Testis (tissue), 2 donors: ENCODE measurements at regions not wholly inside any gene's neighbourhood (a gene's known extent, or its start where the extent isn't known, plus 50 kb on each side); places are given as distances from the start of the nearest gene placed in this dataset.

Experiments used
- DNase-seq: peaks from one replicate; pipeline ENCODE4 v3.0.0-alpha.2; 2019
- H3K27ac ChIP-seq, 2 donors: fragments of 200-600 bp; sonication (generic); one replicate each; pipeline ENCODE4 v1.5.1; 2019
- H3K27me3 ChIP-seq: fragments of 200-600 bp; sonication (generic); one replicate; pipeline ENCODE4 v1.5.1; 2019
- H3K36me3 ChIP-seq: fragments of 200-600 bp; sonication (generic); one replicate; pipeline ENCODE4 v1.5.1; 2017; ENCODE audit warnings: low read depth; ENCODE audit errors: missing control alignments
- H3K4me1 ChIP-seq: fragments of 200-600 bp; sonication (generic); one replicate; pipeline ENCODE4 v1.5.1; 2019
- H3K4me3 ChIP-seq, 2 donors: fragments of 200-600 bp; sonication (generic); one replicate each; pipeline ENCODE4 v1.5.1; 2017 to 2019
- H3K9me3 ChIP-seq: fragments of 200-600 bp; sonication (generic); one replicate; pipeline ENCODE4 v1.5.1; 2017
- POLR2A ChIP-seq: fragments of 450-650 bp; IDR thresholded peaks from one replicate; pipeline ENCODE4 v1.6.1; 2017; ENCODE audit warnings: antibody characterized with exemption, mild to moderate bottlenecking, moderate library complexity
- WGBS, 2 donors: methylation state at CpG; one replicate each; pipeline ENCODE4 v1.1.5; 2018; 5-methylcytosine and 5-hydroxymethylcytosine counted together
- intact Hi-C: fragments of 100-400 bp; cut with DNase I; formaldehyde crosslinking; loops from one replicate; pipeline ENCODE4 v1.15.1; 2023; ENCODE audit warnings: low total_unique reads
- TF ChIP-seq, protein P1 (sequence below), 3 experiments: fragments of 450-650 bp in 2 of 3; fragments of 200-600 bp in 1 of 3; sonication (generic) in 1 of 3; IDR thresholded peaks; one replicate each; pipeline ENCODE4 v1.5.1; 2016 to 2019; ENCODE audit warnings: antibody characterized with exemption in 3 of 3, mild to moderate bottlenecking in 2 of 3, moderate library complexity in 1 of 3

DNA sequence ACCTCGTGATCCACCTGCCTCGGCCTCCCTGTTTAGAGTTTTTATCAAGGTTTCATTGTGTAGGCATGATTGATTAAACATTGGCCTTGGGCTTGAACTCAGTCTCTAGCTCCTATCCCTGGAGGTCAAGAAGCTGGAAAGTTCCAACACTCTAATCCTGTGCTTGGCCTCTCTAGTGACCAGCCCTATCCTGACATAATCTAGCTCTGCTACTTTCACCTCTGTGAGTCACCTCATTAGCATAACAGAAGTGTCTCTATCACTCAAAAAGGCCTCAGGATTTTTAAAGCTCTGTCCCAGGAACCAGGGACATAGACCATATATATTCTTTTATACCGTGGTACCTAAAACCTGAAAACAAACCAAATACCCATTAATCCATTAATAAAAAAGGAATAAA is 377.5 kb downstream of the CENPC start:
- H3K4me3 ChIP-seq, result no peak overlapping the region
- TF ChIP-seq POLR2A, result no peak
- TF ChIP-seq, protein P1, sequence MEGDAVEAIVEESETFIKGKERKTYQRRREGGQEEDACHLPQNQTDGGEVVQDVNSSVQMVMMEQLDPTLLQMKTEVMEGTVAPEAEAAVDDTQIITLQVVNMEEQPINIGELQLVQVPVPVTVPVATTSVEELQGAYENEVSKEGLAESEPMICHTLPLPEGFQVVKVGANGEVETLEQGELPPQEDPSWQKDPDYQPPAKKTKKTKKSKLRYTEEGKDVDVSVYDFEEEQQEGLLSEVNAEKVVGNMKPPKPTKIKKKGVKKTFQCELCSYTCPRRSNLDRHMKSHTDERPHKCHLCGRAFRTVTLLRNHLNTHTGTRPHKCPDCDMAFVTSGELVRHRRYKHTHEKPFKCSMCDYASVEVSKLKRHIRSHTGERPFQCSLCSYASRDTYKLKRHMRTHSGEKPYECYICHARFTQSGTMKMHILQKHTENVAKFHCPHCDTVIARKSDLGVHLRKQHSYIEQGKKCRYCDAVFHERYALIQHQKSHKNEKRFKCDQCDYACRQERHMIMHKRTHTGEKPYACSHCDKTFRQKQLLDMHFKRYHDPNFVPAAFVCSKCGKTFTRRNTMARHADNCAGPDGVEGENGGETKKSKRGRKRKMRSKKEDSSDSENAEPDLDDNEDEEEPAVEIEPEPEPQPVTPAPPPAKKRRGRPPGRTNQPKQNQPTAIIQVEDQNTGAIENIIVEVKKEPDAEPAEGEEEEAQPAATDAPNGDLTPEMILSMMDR (IDR thresholded peaks at IDR 0.05), result no peak
- H3K9me3 ChIP-seq, result no peaks in the 10 kb centered on the region
- no peak for DNase-seq
- H3K27me3 ChIP-seq, result no peaks in the 10 kb centered on the region
- WGBS, 2 donors, result 86 to 94% methylated on average over 3 of the region's 3 CpGs
- no peaks in the 10 kb centered on the region for H3K36me3 ChIP-seq
- no peaks in the 10 kb centered on the region for H3K4me1 ChIP-seq
- intact Hi-C loops, result no loop called here
- H3K27ac ChIP-seq, result no peak overlapping the region

DNA sequence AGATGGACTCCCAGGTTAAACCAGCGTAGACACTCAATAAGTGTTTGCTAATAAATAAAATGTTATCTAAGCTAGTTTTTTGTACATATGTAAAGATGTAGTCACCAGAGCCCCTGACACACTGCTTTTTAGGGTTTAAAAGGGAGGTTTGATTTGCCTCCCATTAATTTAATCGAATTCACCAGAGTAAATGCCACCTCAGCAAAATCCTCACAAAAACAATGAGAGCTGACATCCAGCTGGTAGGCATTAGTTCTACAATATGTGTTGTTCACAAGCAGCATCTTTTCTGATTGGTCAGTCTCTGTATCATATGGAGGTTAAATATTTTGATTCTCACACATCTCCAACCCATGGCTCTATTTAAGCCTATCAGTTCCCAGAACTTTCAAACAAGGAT is 382.6 kb downstream of the CENPC start:
- H3K36me3 ChIP-seq, result no peaks in the 10 kb centered on the region
- 92 to 93% methylated on average over 2 of the region's 2 CpGs for WGBS, 2 donors
- no peaks in the 10 kb centered on the region for H3K9me3 ChIP-seq
- no peaks in the 10 kb centered on the region for H3K27me3 ChIP-seq
- H3K4me3 ChIP-seq, result no peak overlapping the region
- H3K4me1 ChIP-seq, result no peaks in the 10 kb centered on the region
- no peak for TF ChIP-seq POLR2A
- intact Hi-C loops, result no loop called here
- DNase-seq, result no peak
- H3K27ac ChIP-seq, result no peak overlapping the region

DNA sequence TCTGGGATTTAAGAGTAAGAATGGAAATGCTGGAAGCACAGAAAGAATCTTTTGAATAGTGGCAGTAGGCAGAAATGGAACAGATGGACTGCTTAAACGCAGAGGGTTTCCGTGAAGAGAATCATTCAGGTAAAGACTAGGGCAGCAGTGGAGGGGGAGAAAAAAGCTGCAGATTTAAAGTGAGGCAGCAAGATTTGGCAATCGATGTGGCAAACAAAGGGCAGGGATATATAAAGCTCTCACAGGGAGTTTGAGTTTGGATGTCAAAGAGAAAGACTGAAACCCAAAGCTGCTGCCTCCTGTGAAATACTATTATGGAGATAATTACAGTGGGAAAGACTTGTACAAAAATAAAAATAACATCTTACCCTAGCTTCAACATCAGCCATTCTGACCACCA is 384.0 kb downstream of the CENPC start:
- TF ChIP-seq POLR2A, result no peak
- TF ChIP-seq, protein P1 (IDR thresholded peaks at IDR 0.05), result no peak
- no peak for DNase-seq
- WGBS, 2 donors, result 75 to 84% methylated on average over 3 of the region's 3 CpGs
- Histone ChIP-seq H3K9me3 (no peaks in the 10 kb centered on the region), H3K4me1 (no peaks in the 10 kb centered on the region), H3K36me3 (no peaks in the 10 kb centered on the region), H3K27me3 (no peaks in the 10 kb centered on the region), H3K4me3 (no peak overlapping the region), H3K27ac (no peak overlapping the region)
- intact Hi-C loops, result no loop called here

DNA sequence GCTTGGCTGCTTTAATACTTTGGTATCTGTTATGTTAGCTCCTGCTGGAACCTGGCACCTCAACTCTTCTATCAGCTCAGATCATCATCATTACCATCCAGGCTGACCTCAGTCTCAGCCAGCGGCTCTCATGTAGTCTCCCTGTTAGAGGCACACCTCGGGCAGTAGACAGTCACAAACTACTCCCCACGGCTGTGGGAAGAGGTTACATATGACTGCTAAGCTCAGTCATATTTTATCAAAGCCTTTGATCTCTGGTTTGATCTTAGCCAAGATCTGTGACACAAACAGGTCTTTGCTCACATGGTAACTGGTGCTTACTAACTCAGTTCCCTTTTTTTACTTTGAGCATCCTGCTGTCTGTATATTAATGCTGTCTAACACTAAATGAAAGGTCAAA is 384.9 kb downstream of the CENPC start:
- no peaks in the 10 kb centered on the region for H3K36me3 ChIP-seq
- DNase-seq, result no peak
- 52 to 65% methylated on average over 3 of the region's 3 CpGs for WGBS, 2 donors
- TF ChIP-seq, protein P1 (IDR thresholded peaks at IDR 0.05), result no peak
- no peak for TF ChIP-seq POLR2A
- intact Hi-C loops, result no loop called here
- no peak overlapping the region for H3K4me3 ChIP-seq
- no peaks in the 10 kb centered on the region for H3K27me3 ChIP-seq
- H3K9me3 ChIP-seq, result no peaks in the 10 kb centered on the region
- no peaks in the 10 kb centered on the region for H3K4me1 ChIP-seq
- no peak overlapping the region for H3K27ac ChIP-seq

DNA sequence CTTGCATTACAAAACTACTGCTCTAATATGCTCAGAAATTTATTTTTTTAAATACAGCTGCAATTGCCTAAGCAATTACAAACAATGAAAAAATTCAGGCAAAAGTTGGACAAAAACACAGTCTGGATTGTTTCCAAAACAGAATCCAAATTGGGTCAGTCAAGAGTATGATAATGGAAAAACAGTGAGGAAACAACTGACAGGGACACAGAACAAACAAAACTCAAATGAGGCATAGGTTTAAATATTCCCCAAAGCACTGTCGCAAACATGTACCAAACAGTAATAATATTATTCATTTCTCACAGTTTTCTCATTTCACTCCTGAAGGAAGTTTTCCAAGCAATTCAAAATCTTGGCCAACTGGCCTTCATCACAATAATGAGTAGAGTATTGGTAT is 386.6 kb downstream of the CENPC start:
- DNase-seq, result no peak
- Histone ChIP-seq H3K27ac (no peak overlapping the region), H3K9me3 (no peaks in the 10 kb centered on the region), H3K4me1 (no peaks in the 10 kb centered on the region), H3K36me3 (no peaks in the 10 kb centered on the region), H3K27me3 (no peaks in the 10 kb centered on the region), H3K4me3 (no peak overlapping the region)
- TF ChIP-seq, protein P1 (IDR thresholded peaks at IDR 0.05), result no peak
- no peak for TF ChIP-seq POLR2A
- intact Hi-C loops, result no loop called here
- 67 to 78% methylated on average over 1 of the region's 1 CpG for WGBS, 2 donors
